ENCODE measurements at regions not wholly inside any gene's neighbourhood (a gene's known extent, or its start where the extent isn't known, plus 50 kb on each side); places are given as distances from the start of the nearest gene placed in this dataset.

DNA sequence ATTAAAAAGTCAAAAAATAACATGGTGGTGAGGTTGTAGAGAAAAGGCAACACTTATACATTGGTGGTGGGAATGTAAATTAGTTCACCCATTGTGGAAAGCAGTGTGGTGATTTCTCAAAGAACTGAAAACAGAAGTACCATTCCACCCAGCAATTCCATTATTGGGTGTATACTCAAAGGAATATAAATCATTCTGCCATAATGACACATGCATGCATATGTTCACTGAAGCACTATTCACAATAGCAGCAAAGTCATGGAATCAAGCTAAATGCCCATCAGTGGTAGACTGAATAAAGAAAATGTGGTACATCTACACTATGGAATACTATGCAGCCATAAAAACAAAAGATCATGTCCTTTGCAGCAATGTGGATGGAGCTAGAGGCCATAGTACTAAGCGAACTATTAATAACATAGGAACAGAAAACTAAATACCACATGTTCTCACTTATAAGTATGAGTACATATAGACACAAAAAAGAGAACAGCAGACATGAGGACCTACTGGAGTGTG, 66.1 kb upstream of the MKLN1 start:
- Mint-ChIP-seq H3K4me3 (no peak overlapping the region), H3K27me3 (peaks cover 0 to 4% of the 10 kb centered on the region in 2 donors), H3K36me3 (no peaks in the 10 kb centered on the region), H3K9me3 (no peaks in the 10 kb centered on the region), H3K4me1 (ENCODE audit: low read depth in 2 of 2) (peaks cover 0 to 3% of the 10 kb centered on the region in 2 donors), H3K27ac (no peak overlapping the region)
- DNase-seq (ENCODE audit: low spot score) (no peak), ATAC-seq (no peak)

GRCh38 chr7:131265227-131265626, 62.4 kb upstream of the MKLN1 start:
- Mint-ChIP-seq H3K9me3 (no peaks in the 10 kb centered on the region), H3K36me3 (no peaks in the 10 kb centered on the region), H3K4me3 (no peak overlapping the region), H3K27ac (no peak overlapping the region), H3K27me3 (peaks cover 0 to 6% of the 10 kb centered on the region in 2 donors), H3K4me1 (ENCODE audit: low read depth in 2 of 2) (peaks cover 0 to 3% of the 10 kb centered on the region in 2 donors)
- ATAC-seq (no peak), DNase-seq (ENCODE audit: low spot score) (no peak)

DNA sequence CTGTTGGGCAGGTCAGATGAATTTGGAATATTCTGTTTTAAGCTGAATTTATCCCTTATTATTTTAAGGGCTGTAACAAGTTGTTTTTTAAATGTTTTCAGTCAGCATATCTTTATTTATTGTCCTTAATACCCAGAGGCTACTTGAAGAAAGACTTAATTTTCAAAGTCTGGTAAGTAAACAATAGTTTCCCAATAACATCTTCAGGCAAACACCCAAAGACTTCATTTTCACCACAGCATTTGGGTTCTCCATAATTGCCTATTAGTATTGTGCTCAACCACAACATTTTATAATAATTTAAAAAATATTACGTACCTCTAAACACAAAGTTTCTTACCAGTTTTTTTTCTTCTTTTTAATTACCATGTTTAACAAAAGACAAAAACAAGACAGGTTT, 60.0 kb upstream of the MKLN1 start:
- DNase-seq (ENCODE audit: low spot score) (no peak), ATAC-seq (no peak)
- Mint-ChIP-seq H3K36me3 (no peaks in the 10 kb centered on the region), H3K27ac (no peak overlapping the region), H3K4me3 (no peak overlapping the region), H3K9me3 (no peaks in the 10 kb centered on the region), H3K4me1 (ENCODE audit: low read depth in 2 of 2) (peaks cover 0 to 3% of the 10 kb centered on the region in 2 donors), H3K27me3 (peaks cover 0 to 5% of the 10 kb centered on the region in 2 donors)

DNA sequence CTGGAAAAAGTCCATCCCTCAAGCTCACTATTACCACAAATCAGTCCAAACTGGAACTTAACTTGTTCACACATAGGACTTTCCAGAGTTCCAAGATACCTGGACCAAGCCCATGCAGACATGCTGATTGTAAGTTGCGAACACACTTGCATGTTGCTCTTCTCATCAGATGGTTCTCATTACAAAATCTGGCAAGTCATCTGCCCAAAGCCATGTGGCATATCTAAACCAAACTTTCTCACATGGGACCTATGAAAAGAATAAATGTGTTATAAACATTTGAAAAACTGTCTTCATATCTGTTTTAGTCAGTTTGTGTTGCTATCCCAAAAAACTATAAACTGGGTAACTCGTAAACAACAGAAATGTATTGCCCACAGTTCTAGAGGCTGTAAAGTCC, 58.8 kb upstream of the MKLN1 start:
- Mint-ChIP-seq H3K27me3 (peaks cover 0 to 2% of the 10 kb centered on the region in 2 donors), H3K4me1 (ENCODE audit: low read depth in 2 of 2) (no peaks in the 10 kb centered on the region), H3K4me3 (no peak overlapping the region), H3K36me3 (no peaks in the 10 kb centered on the region), H3K9me3 (no peaks in the 10 kb centered on the region), H3K27ac (no peak overlapping the region)
- DNase-seq (ENCODE audit: low spot score) (no peak), ATAC-seq (no peak)

- no peak for DNase-seq (ENCODE audit: low spot score)
- Mint-ChIP-seq H3K27ac (no peak overlapping the region), H3K9me3 (no peaks in the 10 kb centered on the region), H3K36me3 (no peaks in the 10 kb centered on the region), H3K27me3 (peaks cover 0 to 6% of the 10 kb centered on the region in 2 donors), H3K4me3 (no peak overlapping the region), H3K4me1 (ENCODE audit: low read depth in 2 of 2) (no peaks in the 10 kb centered on the region)
- no peak for ATAC-seq
Measured at GRCh38 chr7:131272086-131272485, 55.6 kb upstream of the MKLN1 start.

DNA sequence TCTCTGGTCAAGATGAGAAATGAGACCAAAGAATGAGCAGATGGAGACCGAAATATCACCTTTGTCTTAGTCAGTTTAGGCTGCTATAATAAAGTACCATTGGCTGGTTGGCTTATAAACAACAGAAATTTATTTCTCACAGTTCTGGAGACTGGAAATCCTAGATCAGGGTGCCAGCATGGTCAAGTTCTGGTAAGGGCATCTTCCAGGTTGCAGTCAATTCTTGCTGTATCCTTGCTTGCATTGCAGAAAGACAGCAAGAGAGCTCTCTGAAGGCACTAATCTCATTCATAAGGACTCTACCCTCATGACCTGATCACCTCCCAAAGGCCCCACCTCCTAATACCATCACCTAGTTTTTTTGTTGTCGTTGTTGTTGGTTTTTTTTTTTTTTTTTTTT, 52.7 kb upstream of the MKLN1 start:
- Mint-ChIP-seq H3K27ac (no peak overlapping the region), H3K4me1 (ENCODE audit: low read depth in 2 of 2) (no peaks in the 10 kb centered on the region), H3K9me3 (no peaks in the 10 kb centered on the region), H3K4me3 (no peak overlapping the region), H3K36me3 (no peaks in the 10 kb centered on the region), H3K27me3 (peaks cover 0 to 4% of the 10 kb centered on the region in 2 donors)
- DNase-seq (ENCODE audit: low spot score), result no peak
- no peak for ATAC-seq

- H3K27ac Mint-ChIP-seq, result no peak overlapping the region
- DNase-seq (ENCODE audit: low spot score) (no peak), ATAC-seq (no peak)
- peaks cover 0 to 4% of the 10 kb centered on the region in 2 donors for H3K27me3 Mint-ChIP-seq
- H3K9me3 Mint-ChIP-seq, result no peaks in the 10 kb centered on the region
- no peaks in the 10 kb centered on the region for H3K4me1 Mint-ChIP-seq (ENCODE audit: low read depth in 2 of 2)
- no peak overlapping the region for H3K4me3 Mint-ChIP-seq
- H3K36me3 Mint-ChIP-seq, result no peaks in the 10 kb centered on the region
Measured at GRCh38 chr7:131276190-131276589, 51.5 kb upstream of the MKLN1 start.

DNA sequence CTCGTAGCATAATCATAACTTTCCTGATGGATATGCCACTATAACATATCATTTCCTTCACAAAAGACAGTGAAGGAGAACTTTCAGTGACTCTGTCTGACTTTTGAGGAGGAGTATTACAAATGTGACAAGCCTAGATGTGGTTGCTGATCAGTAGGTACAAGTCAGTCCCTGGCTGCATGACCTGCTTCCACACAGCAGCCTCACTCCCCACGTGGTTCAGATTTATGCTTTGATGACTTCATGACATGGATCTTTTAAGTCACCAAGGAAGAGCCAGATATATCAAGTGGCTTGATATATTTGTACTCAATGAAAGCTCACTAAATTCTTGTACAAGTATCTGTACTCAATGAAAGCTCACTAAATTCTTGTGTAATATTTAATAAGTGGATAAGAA, 50.9 kb upstream of the MKLN1 start:
- no peaks in the 10 kb centered on the region for H3K4me1 Mint-ChIP-seq (ENCODE audit: low read depth in 2 of 2)
- H3K9me3 Mint-ChIP-seq, result no peaks in the 10 kb centered on the region
- H3K36me3 Mint-ChIP-seq, result no peaks in the 10 kb centered on the region
- no peak overlapping the region for H3K4me3 Mint-ChIP-seq
- peaks cover 0 to 4% of the 10 kb centered on the region in 2 donors for H3K27me3 Mint-ChIP-seq
- ATAC-seq (no peak), DNase-seq (ENCODE audit: low spot score) (no peak)
- H3K27ac Mint-ChIP-seq, result no peak overlapping the region
